NCI-H187 (cell line): ENCODE measurements at regions not wholly inside any gene's neighbourhood (a gene's known extent, or its start where the extent isn't known, plus 50 kb on each side); places are given as distances from the start of the nearest gene placed in this dataset.

Experiments used
- DNase-seq, 2 experiments: peaks; one replicate each; lab custom pipeline; 2025; lab: John Stamatoyannopoulos, UW

DNA sequence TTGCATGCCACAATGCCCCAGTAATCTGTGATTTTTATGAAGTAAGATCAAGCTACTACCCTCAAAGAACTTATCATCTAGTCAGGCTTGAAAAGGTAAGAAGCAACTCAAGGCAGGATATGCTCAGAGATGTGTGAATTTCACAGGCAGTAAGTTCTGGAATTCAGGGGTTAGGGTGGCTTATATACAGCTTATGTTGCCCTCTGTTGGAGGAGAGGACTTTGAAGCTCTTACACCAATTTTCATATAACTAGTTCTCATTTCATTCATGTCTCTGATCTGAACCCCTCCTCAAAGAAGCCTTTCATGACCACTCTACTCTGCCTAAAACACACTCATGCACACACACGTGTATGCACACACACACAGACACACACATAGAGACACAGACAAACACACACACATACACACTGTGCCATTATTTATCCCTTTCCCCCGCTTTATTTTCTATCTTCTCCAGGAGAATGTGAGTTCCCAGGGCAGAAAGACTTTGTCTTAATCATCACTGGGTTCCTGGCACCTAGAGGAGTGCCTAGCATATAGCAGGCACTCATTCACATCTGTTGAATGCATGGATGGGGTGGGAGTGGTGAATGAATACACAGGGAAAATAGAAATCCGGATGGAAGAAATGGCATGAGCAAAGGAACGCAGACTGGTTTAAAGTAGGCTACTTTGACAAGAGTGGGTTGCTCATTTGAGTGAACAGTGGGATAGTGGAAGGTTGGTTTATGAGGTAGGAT is 220.7 kb upstream of the ZBED5 start:
- no peak for DNase-seq

DNA sequence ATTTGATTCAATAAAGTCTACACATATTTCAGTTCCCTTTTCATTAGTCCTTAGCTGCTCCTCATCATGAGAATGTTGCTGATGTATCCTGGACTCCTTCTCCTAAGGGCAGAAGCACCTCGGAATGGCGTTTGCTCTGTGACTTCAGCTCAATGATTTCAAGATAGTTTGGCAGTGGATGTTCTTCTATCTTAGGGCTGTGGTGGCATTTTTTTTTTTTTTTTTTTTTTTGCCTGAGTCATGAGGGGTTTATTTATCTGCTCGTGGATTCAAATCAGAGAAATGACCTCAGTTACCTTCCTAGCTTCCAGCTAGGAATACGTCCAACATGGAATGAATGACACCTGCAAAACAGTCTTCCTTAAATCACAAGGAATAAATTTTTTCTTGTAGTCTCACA is 220.0 kb upstream of the ZBED5 start:
- DNase-seq, result no peak

DNA sequence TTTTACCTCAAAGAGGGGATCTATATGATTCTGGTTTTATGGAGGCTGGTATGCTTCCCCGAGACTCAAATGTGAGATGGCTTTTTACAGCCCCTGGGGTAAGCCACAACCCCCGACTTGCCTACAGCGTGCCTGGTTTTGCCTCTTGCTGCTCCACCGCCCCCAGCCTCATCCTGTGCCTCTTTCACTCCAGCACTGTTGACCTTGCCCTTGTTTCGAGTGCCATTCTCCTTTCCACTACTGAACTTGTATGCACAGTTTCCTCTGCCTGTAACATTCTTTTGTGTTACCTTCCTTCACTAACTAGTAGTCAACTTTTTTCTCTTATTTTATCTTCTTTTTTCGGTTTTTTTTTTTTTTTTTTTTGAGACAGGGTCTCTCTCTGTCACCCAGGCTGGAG is 219.0 kb upstream of the ZBED5 start:
- DNase-seq, result no peak

DNA sequence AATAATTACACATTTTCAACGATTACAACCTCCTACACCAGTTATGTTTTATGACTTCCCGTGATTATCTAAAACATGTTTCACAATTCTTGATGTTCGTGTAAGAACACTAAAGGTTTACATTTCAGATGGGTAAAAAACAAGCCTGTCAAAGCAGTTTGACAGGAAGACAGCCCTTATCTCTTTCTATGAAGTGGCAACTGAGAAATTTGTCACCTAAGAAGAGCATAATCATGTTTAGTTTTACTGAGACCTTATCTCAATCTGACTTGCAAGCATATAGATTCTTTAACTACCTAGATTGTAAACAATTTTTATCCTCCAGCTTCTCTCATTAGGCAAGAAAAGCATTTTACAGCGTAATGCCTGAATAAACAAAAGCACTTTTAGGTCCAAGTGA is 218.4 kb upstream of the ZBED5 start:
- no peak for DNase-seq

DNA sequence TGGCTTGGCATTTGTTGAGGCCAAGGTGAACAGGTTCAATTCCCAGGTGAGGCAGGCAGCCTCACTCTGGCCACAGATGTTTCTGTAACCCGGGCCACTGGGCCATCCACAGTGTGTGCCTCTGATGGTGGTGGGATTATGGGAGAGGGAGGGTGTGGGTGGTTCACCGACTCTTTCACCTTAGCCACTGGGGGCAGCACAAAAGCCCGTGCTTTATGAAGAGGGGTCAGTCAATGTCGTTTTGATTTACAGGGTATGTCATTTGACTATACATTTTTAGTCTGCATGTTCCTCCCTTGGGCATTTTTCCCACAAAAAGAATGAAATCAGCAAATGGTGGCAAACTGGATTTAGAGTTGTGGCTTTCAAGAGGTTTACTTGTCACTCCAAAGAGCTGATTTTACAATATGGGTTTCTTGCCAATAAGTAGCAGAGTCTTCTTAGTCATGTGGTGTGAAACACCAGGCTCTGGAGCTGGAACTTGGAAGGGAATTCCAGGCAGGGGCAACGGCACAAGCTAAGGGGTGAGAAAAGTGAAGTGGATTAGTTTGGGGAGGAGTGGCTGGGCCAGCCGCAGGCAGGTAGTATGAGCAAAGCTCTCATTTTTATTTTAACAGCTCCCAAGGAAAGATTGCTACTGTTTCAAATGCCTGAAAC is 217.8 kb upstream of the ZBED5 start:
- DNase-seq, result no peak

DNA sequence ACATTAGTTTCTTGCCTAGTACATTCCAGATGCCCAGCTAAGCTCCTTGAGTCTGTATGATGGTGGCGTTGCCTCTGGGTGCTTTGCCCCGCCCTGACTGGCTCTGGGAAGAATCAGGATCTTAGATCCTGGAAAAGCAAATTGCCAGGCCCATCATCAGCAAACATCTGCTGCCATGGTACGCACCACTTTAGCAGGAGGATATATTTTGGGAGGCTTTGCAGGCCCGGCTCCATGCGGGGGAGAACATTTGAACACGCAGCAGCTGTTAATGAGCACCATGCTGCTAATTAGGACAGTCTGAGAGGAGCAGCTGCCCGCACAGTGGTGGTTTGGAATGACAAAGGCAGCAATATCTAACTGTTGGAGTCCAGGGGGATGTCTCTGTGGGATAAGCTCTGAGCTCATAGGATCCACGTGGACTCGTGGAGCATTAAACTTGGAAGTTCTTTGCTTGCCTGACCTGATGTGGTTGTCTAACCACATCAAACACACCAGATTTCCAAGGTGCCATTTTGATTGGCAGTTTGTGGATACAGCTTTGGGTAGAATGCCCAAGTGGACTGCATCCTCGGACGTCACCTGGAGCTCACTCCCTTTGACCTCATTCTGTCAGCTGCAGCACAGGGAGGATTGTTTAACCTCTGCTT is 217.0 kb upstream of the ZBED5 start:
- DNase-seq, result no peak

DNA sequence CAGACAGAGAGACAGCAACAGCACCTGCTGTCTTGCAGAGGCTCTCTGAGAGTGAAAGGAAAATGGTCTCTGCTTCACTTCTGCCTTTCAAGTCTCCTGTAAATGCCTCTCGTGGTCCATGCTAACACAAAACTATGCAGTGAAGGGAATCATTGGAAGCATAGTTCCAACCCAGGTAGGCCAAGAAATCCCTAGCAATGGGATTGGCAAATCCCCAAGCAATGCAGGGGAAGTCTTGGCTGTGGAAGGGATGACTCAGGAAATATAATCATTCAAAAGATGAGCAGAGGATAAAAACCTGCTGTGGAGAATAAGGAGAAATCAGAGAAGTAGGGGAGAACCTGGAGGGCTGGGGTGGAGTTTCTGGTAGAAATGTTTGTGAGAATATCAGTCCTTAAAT is 216.1 kb upstream of the ZBED5 start:
- DNase-seq, result no peak

DNA sequence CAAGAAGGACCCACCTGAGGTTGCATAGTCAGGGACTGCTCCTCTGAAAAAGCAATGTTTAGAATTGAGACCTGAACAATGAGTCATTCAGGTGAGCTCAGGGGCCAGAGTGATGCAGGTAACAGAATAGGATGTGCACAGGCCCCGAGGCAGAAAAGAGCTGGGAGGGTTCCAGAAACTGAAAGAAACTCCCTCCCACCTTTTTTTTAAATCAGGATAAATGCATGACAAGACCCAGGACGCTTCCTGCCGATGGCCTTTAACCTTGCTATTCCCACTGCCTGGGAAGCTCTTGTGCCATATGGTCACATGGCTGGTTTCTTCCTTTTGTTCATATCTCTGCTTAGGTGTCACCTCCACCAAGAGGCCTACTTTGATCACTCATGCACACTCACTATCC is 214.2 kb upstream of the ZBED5 start:
- no peak for DNase-seq

DNA sequence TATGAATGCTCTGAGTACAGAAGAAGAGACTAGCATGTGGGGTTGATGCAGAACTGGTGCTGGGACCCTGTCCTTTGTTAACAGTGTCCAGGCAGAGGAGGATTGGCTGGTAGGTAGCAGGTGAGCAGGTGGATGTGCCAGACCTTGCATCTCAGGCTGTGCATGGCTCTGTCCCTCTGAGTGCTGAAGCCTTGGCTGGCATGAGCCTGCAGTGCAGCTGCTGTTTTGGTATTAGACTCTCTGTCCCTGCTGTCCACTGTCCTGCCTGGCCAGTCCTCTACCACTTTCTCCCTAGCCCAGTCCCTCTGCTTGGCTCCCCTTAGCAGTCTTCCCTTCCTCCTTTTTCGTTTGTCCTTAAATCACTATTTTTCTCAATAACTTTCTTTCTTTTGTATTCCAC is 213.6 kb upstream of the ZBED5 start:
- no peak for DNase-seq

DNA sequence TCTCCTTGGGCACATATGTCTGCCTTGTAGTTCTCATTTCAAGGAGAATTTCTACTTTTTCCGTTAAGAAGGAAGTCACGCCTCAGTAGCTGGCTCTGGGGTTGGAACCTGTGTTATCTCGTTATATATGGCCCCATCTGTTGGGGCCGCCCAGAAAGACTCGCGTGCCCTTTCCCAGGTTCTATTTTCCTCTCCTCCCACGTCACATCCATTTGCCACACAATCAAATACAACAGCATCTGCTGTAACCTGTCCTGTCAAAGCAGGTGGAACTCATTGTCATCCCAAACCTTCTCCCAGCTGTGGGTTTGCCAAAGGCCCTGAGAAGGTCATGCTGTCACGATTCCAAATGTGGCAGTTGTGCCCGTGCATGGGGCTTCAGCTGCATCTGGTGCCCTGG is 213.1 kb upstream of the ZBED5 start:
- DNase-seq, result no peak

DNA sequence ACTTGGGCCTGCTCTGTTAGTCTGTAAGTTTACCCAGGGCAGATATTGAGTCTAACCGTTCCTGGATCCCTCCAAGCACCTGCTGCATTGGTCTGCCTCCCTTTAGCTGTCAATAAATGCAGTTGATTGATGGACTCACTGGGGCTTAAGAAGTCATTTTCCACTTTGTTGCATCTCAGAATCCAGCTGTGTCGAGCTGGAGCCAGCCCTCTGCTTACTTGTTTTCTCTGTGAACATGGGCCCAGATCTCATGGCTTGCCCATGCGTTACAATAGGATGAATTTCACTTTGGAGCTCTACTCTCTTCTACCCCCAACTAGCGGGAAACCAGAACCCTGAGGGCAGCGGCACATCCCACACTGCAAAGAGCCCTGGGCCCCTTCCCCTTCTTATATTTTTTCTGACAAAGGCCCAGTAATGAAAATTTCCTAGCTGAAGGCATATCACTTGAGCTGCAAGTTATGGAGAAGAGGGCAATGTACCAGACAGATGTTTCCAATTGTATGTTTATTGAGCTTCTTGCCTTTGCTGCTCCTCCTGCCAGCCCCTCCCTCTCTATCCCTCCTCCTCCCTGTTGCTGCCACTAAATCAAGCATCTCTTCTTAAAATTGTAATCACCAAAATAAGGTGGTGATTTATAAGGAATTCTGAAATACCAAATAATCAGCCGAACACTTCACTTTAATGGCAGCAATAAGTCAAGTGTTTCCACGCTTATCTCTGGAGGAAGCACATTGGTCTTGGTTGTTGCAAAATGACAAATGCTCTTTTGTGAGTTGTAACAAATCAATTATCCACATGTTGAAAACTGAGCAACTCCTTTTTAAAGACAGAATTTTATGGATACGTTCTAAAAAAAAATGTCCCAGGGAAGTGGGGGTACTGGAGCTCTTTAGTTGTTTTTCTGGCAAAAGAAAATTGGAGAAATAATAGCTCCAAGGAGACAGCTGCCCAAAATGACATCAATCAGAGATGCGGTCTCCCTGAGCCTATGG is 212.3 kb upstream of the ZBED5 start:
- no peak for DNase-seq

DNA sequence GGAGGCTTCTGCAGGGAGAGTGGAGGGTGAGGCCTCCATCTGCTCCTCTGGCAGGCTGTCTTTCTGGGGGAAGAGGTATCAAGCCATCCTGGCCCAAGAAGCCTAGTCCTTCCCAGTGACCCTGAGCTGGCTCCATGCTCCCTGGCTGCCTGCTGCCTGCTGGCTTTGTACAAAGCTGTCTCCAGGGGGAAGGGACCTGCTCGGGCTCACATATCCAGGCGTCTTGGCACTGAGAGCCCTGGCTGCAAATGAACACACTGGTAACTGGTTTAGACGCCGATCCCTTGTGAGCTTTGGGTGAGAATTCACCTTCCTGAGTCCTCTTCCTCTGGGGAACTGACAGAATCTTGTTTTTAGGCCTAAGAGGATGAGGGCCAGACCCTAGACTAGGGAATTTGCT is 210.3 kb upstream of the ZBED5 start:
- no peak for DNase-seq

DNA sequence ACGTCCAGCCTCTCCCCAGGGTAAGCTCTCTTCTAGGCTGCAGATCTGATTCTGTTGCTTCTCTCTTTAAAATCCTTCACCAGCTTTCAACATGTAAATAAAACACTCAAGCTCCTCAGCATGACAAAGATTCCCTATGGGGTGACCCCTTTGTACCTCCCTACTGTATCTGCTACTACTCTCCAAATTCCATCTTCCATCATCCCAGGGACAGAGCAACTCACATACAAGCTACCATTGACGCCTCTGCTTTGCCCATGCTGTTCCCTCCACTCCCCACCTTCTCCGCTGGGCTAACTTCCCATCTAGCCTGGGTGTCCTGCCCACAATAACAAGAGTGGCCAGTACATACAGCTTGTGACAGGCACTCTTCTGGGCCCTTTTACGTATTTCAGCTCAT is 207.5 kb upstream of the ZBED5 start:
- no peak for DNase-seq

DNA sequence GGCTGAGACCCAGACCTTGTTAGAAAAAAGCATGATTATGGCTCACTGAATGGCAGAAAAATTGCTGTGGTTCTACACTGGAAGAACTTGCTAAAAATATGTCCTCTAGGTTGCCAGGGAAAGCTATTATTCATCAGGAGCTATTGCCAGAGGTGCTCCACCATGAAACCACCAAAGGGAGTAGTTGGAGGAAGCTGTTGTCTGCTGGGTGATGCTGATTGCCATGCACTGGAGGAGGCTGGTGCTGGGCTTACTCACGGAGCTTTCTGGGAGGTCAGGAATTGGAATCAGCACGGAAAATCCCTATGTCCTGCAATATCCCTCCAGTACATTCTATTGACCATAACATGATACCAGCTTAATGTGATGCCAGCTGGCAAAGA is 199.6 kb upstream of the ZBED5 start:
- DNase-seq, result no peak

DNA sequence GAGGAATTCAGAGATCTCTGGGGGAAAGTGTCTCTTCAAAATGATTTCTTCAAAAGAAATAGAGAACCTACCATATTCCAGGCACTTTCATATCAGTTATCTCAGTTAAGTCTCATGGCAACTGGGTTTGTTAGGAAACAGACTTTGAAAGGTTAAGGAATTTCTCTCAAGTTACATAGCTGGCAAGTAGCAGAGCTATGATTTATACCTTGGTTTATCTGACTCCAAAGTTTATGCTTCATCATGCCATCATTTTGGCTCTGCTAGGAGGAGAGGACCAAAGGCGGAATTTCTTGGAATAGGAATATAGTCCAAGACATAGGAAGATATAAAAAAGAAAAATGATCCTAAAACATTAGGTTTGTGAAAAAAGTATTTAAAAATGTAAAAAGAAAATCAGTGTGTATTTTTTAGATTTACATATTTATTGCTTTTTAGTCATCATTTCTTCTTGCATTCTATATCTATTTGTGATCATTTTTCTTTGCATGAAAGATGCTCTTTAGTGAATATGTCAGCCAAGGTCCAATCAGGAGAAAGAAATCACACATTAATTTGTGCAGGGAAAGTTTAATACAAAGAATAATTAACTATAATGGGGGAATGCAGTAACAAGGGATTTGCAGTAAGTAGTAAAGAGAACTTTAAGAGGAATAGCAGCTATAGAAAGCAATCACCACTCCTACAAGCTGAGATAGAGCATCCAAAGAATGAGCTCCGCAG is 199.1 kb upstream of the ZBED5 start:
- DNase-seq, result no peak

DNA sequence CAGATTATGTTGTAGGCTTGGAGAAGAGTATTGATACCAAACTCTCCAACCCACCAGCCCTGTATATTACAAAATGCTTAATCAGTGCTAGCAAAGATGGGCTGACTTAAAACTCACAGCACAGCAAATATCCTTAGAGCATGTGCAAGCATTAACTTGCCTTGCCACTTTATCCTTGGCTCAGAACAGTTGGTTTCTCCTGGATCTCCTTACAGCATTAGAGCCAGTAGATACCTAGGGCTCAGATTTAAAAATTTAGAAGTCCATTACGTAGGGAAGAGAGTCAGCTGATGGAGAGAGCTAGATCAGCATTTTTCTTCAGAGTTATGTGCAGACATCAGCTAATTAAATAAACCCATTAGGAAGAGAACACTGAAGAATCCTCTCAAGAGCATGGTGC is 198.5 kb upstream of the ZBED5 start:
- no peak for DNase-seq

DNA sequence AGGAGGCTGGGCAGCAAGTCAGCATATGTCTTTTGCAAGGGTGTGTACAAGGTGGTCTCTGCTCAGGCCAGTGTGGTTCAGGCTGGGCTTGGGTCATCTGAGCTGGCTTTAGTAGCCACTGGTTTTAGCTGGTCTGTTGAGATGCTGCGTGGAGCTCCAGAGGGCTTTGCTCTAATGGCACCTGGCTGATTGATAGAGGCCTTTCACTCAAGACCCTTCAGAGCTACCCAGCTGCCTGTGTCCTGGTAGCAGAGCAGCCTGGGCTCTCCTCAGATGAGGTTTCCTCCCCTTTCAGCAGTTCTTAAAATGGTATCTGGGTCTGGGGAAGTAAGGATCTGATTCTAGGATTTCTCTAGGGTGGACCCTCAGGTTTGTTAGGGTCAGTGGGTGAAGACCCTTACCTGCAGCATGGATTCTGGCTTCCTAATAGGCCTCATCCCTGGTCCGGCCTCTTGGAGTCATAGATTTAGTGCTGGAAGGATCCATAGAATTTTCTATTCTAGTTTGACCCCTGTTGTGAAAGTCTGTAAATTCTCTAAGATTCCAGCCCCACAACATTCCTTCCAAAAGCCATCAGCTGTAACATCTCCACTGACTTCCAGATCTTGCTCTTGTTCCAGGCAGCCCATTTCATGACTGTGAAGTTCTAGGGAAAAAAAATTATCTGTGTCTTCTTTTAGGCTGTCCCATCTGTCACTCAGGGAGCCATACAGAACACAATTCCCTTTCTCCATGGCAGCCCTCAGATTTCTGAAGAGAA is 190.2 kb upstream of the ZBED5 start:
- no peak for DNase-seq

DNA sequence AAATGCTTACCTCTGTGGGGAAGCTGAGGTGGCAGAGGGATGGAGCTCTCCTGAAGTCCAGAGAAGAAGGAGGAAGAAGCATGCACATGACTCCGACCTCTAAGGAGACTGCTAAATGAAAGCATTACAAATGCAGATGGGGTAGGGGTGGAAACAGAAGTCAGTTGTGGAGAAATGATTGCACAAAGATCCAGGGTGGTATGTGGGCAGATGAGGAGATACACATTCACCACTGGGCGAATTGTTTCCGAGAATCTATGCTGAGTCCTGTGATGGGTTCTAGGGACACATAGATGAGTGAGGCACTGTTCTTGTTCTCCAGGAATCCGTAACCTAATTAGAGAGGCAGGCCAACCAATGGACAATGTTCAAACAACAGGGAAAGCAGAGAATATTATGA is 188.9 kb upstream of the ZBED5 start:
- DNase-seq, result no peak

DNA sequence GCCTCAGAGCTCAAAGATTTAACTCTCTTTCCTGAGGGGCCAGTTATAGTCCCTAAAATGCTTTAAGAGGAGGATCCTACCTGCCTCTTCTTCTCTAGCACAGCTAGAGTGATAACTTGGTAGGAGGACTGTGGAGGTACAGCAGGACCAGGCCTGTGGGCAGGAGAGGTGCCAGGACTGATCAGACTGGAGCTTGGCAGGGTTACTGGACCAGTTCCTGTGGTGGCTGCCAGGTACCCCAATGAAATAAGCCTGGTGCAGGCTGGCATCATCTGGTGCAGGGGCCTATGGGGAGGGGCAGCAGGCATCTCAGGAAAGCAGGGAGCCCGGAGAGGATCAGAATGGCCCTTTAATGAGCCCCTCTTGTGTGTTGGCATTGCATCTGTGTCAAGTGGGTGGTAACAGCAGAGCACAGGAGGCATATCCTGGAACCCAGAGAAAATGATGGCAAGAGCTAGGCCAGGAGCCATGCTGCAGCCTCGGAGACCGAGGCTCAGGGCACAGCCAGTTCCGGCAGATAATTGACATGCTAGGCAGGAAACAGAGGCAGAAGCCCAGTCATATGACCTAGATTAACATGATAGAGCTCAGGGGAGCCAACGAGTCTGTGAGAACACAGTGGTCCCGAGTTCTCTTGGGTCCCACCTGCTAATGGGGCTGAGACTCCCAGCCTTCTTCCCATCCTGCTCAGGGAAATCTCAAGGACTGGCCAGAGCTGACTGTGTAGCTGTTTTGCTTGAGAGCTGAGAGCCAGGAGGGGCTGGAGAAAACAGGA is 187.5 kb upstream of the ZBED5 start:
- DNase-seq, result no peak
